ENCODE measurements at regions not wholly inside any gene's neighbourhood (a gene's known extent, or its start where the extent isn't known, plus 50 kb on each side); places are given as distances from the start of the nearest gene placed in this dataset.

DNA sequence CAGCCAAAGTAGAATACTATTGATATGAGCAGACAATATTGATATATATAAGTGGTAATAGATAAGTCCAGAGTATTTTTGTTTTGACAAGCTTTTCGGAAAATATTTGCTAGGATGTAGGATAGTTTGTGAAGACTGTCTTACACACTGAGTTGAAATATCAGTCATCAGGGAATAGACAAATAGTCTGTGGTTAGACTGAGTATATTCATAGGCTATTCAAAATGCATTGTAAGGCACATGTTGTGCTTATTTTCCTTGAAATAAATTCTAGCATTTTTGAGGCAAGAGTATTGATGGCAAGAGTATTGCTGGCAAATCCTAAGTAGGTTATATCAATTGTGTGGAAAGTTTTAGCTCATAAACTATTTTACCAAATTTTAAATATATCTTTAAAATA lies 201.1 kb downstream of the LRIG3 start:
- H3K4me3 ChIP-seq (ENCODE audit: low read depth, low read length): no peak overlapping the region
- DNase-seq (ENCODE audit: low read depth): no peak

DNA sequence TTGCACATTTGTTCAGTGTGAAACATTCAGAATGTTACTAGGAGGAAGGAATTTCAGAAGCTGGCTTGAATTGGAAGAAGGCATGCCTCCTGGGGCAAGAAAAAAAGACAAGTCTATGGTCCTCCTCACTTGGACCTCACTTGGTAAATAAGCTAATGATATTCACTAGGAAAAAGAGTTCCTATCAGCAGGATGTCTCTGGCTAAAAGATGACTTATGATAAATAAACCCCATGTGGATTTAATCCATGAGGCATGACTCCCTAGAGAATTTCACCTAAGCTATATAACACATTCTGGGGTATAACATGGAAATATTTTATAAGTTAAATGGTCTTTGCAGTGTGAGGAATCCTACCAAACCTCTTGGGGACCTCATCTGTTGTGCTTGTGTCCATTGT lies 199.9 kb downstream of the LRIG3 start:
- no peak for DNase-seq (ENCODE audit: low read depth)

More for the DNA sequence above, 201.1 kb downstream of the LRIG3 start:
- TF ChIP-seq, protein P1, sequence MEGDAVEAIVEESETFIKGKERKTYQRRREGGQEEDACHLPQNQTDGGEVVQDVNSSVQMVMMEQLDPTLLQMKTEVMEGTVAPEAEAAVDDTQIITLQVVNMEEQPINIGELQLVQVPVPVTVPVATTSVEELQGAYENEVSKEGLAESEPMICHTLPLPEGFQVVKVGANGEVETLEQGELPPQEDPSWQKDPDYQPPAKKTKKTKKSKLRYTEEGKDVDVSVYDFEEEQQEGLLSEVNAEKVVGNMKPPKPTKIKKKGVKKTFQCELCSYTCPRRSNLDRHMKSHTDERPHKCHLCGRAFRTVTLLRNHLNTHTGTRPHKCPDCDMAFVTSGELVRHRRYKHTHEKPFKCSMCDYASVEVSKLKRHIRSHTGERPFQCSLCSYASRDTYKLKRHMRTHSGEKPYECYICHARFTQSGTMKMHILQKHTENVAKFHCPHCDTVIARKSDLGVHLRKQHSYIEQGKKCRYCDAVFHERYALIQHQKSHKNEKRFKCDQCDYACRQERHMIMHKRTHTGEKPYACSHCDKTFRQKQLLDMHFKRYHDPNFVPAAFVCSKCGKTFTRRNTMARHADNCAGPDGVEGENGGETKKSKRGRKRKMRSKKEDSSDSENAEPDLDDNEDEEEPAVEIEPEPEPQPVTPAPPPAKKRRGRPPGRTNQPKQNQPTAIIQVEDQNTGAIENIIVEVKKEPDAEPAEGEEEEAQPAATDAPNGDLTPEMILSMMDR (conservative IDR thresholded peaks at IDR 0.05; ENCODE audit: low read depth, low read length): no peak

DNA sequence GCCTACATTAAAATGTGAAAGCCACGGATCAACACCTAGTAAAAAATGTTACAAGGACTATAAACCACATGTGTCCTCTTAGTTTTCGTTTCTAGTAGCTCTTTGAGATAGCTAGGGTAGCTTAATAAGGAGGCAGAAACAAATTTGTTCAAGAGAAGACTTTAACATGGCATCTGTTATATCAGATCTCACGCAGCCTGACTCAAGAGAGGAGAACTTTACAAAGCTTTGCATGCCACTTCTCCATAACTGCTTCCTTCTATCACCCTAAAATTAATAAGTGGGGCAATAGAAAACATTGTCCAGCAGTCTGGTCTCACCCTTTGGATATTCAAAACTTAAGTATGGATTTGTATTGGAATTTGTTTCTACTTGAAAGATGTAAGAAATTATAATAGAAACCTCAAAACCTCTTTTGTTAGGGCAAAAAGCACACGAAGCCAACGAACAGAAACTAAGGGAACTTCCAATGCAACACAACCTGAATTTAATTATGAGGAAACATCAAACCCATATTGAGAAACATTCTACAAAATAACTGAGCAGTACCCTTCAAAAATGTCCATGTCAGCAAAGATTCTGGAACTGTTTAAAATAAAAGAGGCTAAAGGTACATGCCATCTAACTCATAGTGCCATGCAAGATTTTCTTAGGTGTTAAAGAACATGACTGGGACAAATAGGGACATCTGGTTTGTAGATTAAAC lies 194.8 kb downstream of the LRIG3 start:
- TF ChIP-seq, protein P1 (conservative IDR thresholded peaks at IDR 0.05; ENCODE audit: low read depth, low read length): no peak
- DNase-seq (ENCODE audit: low read depth): no peak
- no peak overlapping the region for H3K4me3 ChIP-seq (ENCODE audit: low read depth, low read length)

More for the DNA sequence above, 199.9 kb downstream of the LRIG3 start:
- TF ChIP-seq, protein P1 (conservative IDR thresholded peaks at IDR 0.05; ENCODE audit: low read depth, low read length): no peak
- H3K4me3 ChIP-seq (ENCODE audit: low read depth, low read length): no peak overlapping the region

DNA sequence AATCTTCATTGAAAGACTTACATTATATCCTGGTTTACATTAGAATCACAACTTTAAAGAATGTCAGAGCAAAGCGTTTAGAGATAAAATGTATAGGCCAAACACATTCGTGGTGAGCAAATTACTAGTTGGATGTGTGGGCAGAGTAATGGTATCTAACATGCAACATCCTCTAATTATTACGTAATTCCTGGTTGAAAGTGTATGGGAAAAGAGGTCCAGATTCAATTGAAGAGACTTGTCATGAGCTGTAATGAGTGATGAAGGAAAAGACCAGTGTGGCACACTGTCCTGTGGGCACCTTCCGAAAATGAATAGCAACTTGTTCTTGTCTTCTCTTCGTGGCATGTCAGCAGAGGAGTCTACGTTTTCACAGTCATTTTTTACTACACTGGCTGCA lies 192.8 kb downstream of the LRIG3 start:
- peak; percentile 42 for DNase-seq (ENCODE audit: low read depth)
- TF ChIP-seq, protein P1 (conservative IDR thresholded peaks at IDR 0.05; ENCODE audit: low read depth, low read length): no peak

DNA sequence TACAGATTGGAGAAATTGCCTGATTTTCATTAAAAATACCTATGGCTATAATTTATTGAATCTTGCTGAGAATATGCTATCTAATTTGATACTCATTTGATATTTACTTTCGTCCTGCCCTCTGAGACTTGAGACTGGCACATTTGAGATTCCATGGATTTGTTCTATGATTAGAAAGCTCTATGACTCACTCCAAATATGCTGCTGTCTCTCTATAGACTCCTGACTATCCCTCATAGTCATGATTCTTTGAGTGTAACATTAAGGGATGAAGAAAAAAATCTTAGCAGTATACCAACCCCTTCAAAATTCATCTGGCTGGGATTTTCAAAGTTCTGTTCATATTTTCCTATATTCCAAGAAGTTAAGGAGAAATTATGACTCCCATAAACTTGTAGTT lies 191.9 kb downstream of the LRIG3 start:
- DNase-seq (ENCODE audit: low read depth): peak; percentile 50
- TF ChIP-seq, protein P1 (conservative IDR thresholded peaks at IDR 0.05; ENCODE audit: low read depth, low read length): no peak
- H3K4me3 ChIP-seq (ENCODE audit: low read depth, low read length): no peak overlapping the region

More for the DNA sequence above, 192.8 kb downstream of the LRIG3 start:
- no peak overlapping the region for H3K4me3 ChIP-seq (ENCODE audit: low read depth, low read length)

DNA sequence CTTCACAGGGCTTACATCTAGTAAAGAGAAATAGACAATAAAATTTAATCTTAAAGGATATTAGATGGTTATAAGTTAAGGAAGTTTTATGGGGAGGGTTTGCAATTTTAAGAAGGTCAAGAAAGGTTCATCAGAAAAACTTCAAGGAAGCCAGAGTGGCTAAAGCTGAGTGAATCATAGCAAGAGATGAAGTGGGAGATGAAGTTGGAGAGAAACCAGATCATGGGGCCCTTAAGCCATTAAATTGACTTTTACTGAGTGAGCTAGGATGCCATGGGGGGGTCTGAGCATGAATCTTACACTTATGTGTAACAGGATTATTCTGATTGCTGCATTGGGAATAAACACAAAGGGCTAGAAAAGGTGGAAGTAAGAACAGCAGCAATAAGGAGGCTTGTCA lies 189.2 kb downstream of the LRIG3 start:
- no peak for DNase-seq (ENCODE audit: low read depth)
- TF ChIP-seq, protein P1 (conservative IDR thresholded peaks at IDR 0.05; ENCODE audit: low read depth, low read length): no peak
- no peak overlapping the region for H3K4me3 ChIP-seq (ENCODE audit: low read depth, low read length)

DNA sequence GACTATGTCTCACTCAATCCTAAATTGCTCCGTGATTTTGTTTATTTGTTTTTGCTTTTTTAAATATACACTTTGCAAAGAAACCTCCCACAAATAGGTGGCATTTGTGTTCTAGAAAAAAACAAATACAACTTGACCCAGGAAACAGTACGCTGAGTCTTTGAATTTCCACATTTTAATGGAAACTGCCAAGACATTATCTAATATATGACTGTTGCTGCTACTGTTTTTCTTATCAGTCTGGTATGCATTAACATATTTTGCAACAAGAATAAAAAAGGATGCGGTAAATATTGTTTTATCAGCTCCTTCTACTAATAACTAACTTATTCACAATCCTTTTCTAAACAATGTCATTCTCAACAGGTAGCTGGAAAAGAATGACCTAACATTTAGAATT lies 187.4 kb downstream of the LRIG3 start:
- DNase-seq (ENCODE audit: low read depth): peak; percentile 53
- TF ChIP-seq, protein P1 (conservative IDR thresholded peaks at IDR 0.05; ENCODE audit: low read depth, low read length): no peak
- no peak overlapping the region for H3K4me3 ChIP-seq (ENCODE audit: low read depth, low read length)
